ENCODE measurements at regions not wholly inside any gene's neighbourhood (a gene's known extent, or its start where the extent isn't known, plus 50 kb on each side); places are given as distances from the start of the nearest gene placed in this dataset.
"Not testable (repeated sequence)": the region's sequence is repeated elsewhere in the genome, so short reads cannot be mapped to it uniquely, and the experiment has no call there.

DNA sequence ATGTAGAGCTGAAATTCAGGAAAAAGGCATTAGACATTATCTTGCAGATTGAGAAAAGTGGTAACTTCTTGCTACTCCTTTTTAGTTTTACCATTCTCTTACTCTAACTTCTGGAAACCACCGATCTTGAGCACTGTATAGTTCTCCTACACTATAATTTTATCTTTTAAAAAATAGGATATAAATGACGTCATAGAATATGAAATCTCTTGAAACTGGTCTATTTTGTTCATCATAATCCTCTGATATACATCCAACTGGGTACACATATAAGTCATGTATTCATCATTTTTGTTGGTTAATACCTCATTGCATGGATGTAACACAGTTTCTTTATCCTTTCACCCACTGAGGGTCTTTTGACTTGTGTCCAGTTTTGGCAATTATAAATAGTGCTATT, 629.9 kb upstream of the PRR20A start:
- TF ChIP-seq, protein P1, sequence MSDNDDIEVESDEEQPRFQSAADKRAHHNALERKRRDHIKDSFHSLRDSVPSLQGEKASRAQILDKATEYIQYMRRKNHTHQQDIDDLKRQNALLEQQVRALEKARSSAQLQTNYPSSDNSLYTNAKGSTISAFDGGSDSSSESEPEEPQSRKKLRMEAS (IDR thresholded peaks at IDR 0.05; ENCODE audit: insufficient read depth, insufficient read length) = no peak
- no peak for TF ChIP-seq POLR2A (IDR thresholded peaks at IDR 0.05; ENCODE audit: low read depth, low read length)
- no peaks in the 10 kb centered on the region for H3K79me2 ChIP-seq (ENCODE audit: control insufficient read depth, insufficient read depth, low read length)
- FAIRE-seq = no peak

DNA sequence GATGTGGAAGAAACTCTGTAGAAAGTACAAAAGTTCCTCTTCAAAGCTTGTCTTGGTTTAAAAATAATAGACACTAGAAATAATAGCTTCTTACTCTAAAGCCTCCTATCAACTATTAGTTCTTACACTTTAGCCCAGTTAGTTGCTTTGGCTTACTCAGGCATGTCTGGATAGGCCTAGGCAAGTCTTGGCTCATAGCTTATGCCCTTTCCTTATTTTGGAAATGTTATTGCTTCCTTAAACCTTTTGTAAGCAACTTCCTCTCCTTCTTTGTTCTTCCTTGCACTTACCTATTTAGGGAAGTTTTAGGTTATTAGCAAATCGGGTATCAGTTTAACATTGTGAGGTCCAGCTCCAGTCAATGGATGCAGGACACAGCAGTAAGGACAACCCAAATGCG, 628.4 kb upstream of the PRR20A start:
- BruUV-seq (replicated peaks); H4K20me1 ChIP-seq (replicated peaks; ENCODE audit: control insufficient read depth, extremely low read depth, insufficient read depth, low read length); H3K9ac ChIP-seq (replicated peaks; ENCODE audit: extremely low read depth, insufficient read depth, low read length); H3K4me2 ChIP-seq (ENCODE audit: insufficient read depth, low read length); H3K4me3 ChIP-seq (replicated peaks in 1 of 3; ENCODE audit: insufficient read depth in 1 of 3, low read depth in 1 of 3, low read length in 3 of 3); dilution Hi-C loops (cut with MboI; ENCODE audit: extremely low pct_ligation_motif_present, low sequenced_read_pairs); H3K27me3 ChIP-seq (ENCODE audit: control insufficient read depth in 2 of 2, insufficient read depth in 2 of 2, low read length in 2 of 2); CTCF ChIA-PET; H2AFZ ChIP-seq (ENCODE audit: low read depth, low read length); H3K36me3 ChIP-seq (ENCODE audit: control insufficient read depth in 2 of 2, extremely low read depth in 1 of 2, insufficient read depth in 2 of 2, low read length in 2 of 2); H3K9me1 ChIP-seq (replicated peaks; ENCODE audit: control insufficient read depth, extremely low read depth, insufficient read depth, low read length); DNase-seq (ENCODE audit: low read depth, low spot score); H3K9me3 ChIP-seq (replicated peaks; ENCODE audit: control insufficient read depth, insufficient read depth, low read length); intact Hi-C loops (cut with micrococcal nuclease); H3K79me2 ChIP-seq (ENCODE audit: control insufficient read depth, insufficient read depth, low read length); H3K27ac ChIP-seq (ENCODE audit: insufficient read depth, low read depth, low read length); FAIRE-seq; POLR2A ChIA-PET; H3K4me1 ChIP-seq (ENCODE audit: control insufficient read depth, extremely low read depth, insufficient read depth, low read length): not testable (repeated sequence)

More for the DNA sequence above, 629.9 kb upstream of the PRR20A start:
- no peaks in the 10 kb centered on the region for H3K4me1 ChIP-seq (ENCODE audit: control insufficient read depth, extremely low read depth, insufficient read depth, low read length)
- H3K9ac ChIP-seq (replicated peaks; ENCODE audit: extremely low read depth, insufficient read depth, low read length) = no peak overlapping the region
- no peaks in the 10 kb centered on the region for H3K36me3 ChIP-seq (ENCODE audit: control insufficient read depth in 2 of 2, extremely low read depth in 1 of 2, insufficient read depth in 2 of 2, low read length in 2 of 2)
- dilution Hi-C loops (cut with MboI; ENCODE audit: extremely low pct_ligation_motif_present, low sequenced_read_pairs) (no loop called here), intact Hi-C loops (cut with micrococcal nuclease) (no loop called here)
- H3K27me3 ChIP-seq (ENCODE audit: control insufficient read depth in 2 of 2, insufficient read depth in 2 of 2, low read length in 2 of 2) = no peaks in the 10 kb centered on the region
- no peak overlapping the region for H3K4me3 ChIP-seq (replicated peaks in 1 of 3; ENCODE audit: insufficient read depth in 1 of 3, low read depth in 1 of 3, low read length in 3 of 3)
- BruUV-seq (replicated peaks) = no TSS peak
- no peaks in the 10 kb centered on the region for H4K20me1 ChIP-seq (replicated peaks; ENCODE audit: control insufficient read depth, extremely low read depth, insufficient read depth, low read length)
- H3K27ac ChIP-seq (ENCODE audit: insufficient read depth, low read depth, low read length) = no peak overlapping the region
- no peaks in the 10 kb centered on the region for H3K9me3 ChIP-seq (replicated peaks; ENCODE audit: control insufficient read depth, insufficient read depth, low read length)
- H2AFZ ChIP-seq (ENCODE audit: low read depth, low read length) = no peak overlapping the region
- H3K4me2 ChIP-seq (ENCODE audit: insufficient read depth, low read length) = no peak overlapping the region
- ChIA-PET CTCF (no interaction called here), POLR2A (no interaction called here)
- H3K9me1 ChIP-seq (replicated peaks; ENCODE audit: control insufficient read depth, extremely low read depth, insufficient read depth, low read length) = no peaks in the 10 kb centered on the region
- DNase-seq (ENCODE audit: low read depth, low spot score) = no peak
